ENCODE measurements at regions not wholly inside any gene's neighbourhood (a gene's known extent, or its start where the extent isn't known, plus 50 kb on each side); places are given as distances from the start of the nearest gene placed in this dataset.

GRCh38 chr3:18771931-18772330, 346.8 kb upstream of the SATB1 start:
- DNase-seq, result no peak

- no peak for DNase-seq
These were observed 345.7 kb upstream of the SATB1 start for GRCh38 chr3:18770800-18771199.

- DNase-seq, result no peak
These were observed 342.7 kb upstream of the SATB1 start for GRCh38 chr3:18767756-18768303.

GRCh38 chr3:18766974-18767373, 341.8 kb upstream of the SATB1 start:
- no peak for DNase-seq

- no peak for DNase-seq
These were observed 340.5 kb upstream of the SATB1 start for GRCh38 chr3:18765662-18766061.

GRCh38 chr3:18765161-18765560, 340.0 kb upstream of the SATB1 start:
- DNase-seq, result no peak

GRCh38 chr3:18761530-18761929, 336.4 kb upstream of the SATB1 start:
- DNase-seq, result no peak

GRCh38 chr3:18758047-18758704, 333.0 kb upstream of the SATB1 start:
- peak; percentile 27 for DNase-seq

GRCh38 chr3:18757476-18757875, 332.3 kb upstream of the SATB1 start:
- no peak for DNase-seq

GRCh38 chr3:18752273-18752934, 327.3 kb upstream of the SATB1 start:
- DNase-seq, result no peak

GRCh38 chr3:18751514-18751913, 326.4 kb upstream of the SATB1 start:
- DNase-seq, result no peak

GRCh38 chr3:18747383-18747782, 322.2 kb upstream of the SATB1 start:
- DNase-seq, result no peak

- no peak for DNase-seq
These were observed 320.3 kb upstream of the SATB1 start for GRCh38 chr3:18745472-18745871.

GRCh38 chr3:18744472-18744871, 319.3 kb upstream of the SATB1 start:
- no peak for DNase-seq

GRCh38 chr3:18743761-18744160, 318.6 kb upstream of the SATB1 start:
- no peak for DNase-seq

- DNase-seq, result no peak
These were observed 315.8 kb upstream of the SATB1 start for GRCh38 chr3:18740631-18741583.

GRCh38 chr3:18739099-18739433, 313.9 kb upstream of the SATB1 start:
- no peak for DNase-seq

- DNase-seq, result no peak
These were observed 313.4 kb upstream of the SATB1 start for GRCh38 chr3:18738393-18739098.

GRCh38 chr3:18735005-18735404, 309.9 kb upstream of the SATB1 start:
- no peak for DNase-seq

- DNase-seq, result no peak
These were observed 309.2 kb upstream of the SATB1 start for GRCh38 chr3:18734309-18734708.

- DNase-seq, result no peak
These were observed 307.3 kb upstream of the SATB1 start for GRCh38 chr3:18732474-18732873.

GRCh38 chr3:18730491-18730890, 305.4 kb upstream of the SATB1 start:
- no peak for DNase-seq

GRCh38 chr3:18729671-18730070, 304.5 kb upstream of the SATB1 start:
- DNase-seq, result no peak

Data from fibroblast of skin of back (primary cell).